HepG2 (cell line): ENCODE measurements at regions not wholly inside any gene's neighbourhood (a gene's known extent, or its start where the extent isn't known, plus 50 kb on each side); places are given as distances from the start of the nearest gene placed in this dataset.
A peak's percentile ranks its signal among the peaks of the same experiment; 100 is the strongest.

Source experiments
- BCLAF1 ChIP-seq: fragments of 450-650 bp; IDR thresholded peaks from 2 replicates; pipeline ENCODE4 v1.6.1; 2017; ENCODE audit warnings: mild to moderate bottlenecking
- GFI1 ChIP-seq: sonication (generic); formaldehyde crosslinking; IDR thresholded peaks from 2 replicates; pipeline ENCODE4 v1.5.0; 2020; ENCODE audit warnings: missing genetic modification reagents, mild to moderate bottlenecking, borderline replicate concordance
- GTF3A ChIP-seq: sonication (generic); formaldehyde crosslinking; conservative IDR thresholded peaks from 2 replicates; pipeline ENCODE4 v1.4.0; 2020; ENCODE audit warnings: mild to moderate bottlenecking, missing genetic modification reagents
- HCFC1 ChIP-seq: fragments of 150-350 bp; IDR thresholded peaks from 2 replicates; pipeline ENCODE4 v1.6.1; 2014; ENCODE audit warnings: low read depth, low read length
- HOMEZ ChIP-seq: IDR thresholded peaks from 2 replicates; pipeline ENCODE4 v1.6.1; 2016; ENCODE audit warnings: low read depth
- HOXA7 ChIP-seq: sonication (generic); formaldehyde crosslinking; IDR thresholded peaks from 2 replicates; pipeline ENCODE4 v1.8.1; 2022; ENCODE audit warnings: mild to moderate bottlenecking, missing genetic modification reagents, moderate library complexity
- MAF1 ChIP-seq: sonication (generic); formaldehyde crosslinking; IDR thresholded peaks from 2 replicates; pipeline ENCODE4 v1.5.0; 2020; ENCODE audit warnings: missing genetic modification reagents, borderline replicate concordance
- MTA3 ChIP-seq: sonication (generic); formaldehyde crosslinking; IDR thresholded peaks from 2 replicates; pipeline ENCODE4 v1.4.0; 2020; ENCODE audit warnings: missing genetic modification reagents
- NCOA5 ChIP-seq: sonication (generic); formaldehyde crosslinking; IDR thresholded peaks from 2 replicates; pipeline ENCODE4 v1.4.0; 2020; ENCODE audit warnings: missing genetic modification reagents
- PPARG ChIP-seq: conservative IDR thresholded peaks from 2 replicates; pipeline ENCODE4 v1.6.1; 2016; ENCODE audit warnings: missing biosample characterization, missing genetic modification reagents
- RELA ChIP-seq: sonication (generic); formaldehyde crosslinking; IDR thresholded peaks from 2 replicates; pipeline ENCODE4 v1.4.0; 2020; ENCODE audit warnings: missing genetic modification reagents
- REPIN1 ChIP-seq: sonication (generic); formaldehyde crosslinking; IDR thresholded peaks from 2 replicates; pipeline ENCODE4 v1.8.0; 2022; ENCODE audit warnings: missing genetic modification reagents, low read depth, mild to moderate bottlenecking, borderline replicate concordance
- SALL1 ChIP-seq: sonication (generic); formaldehyde crosslinking; IDR thresholded peaks from 2 replicates; pipeline ENCODE4 v1.8.0; 2022; ENCODE audit warnings: mild to moderate bottlenecking, missing genetic modification reagents
- SOX6 ChIP-seq, 2 experiments: fragments of 450-650 bp in 1 of 2; sonication (generic) in 1 of 2; formaldehyde crosslinking in 1 of 2; IDR thresholded peaks; 2 replicates each; pipeline versions ENCODE4 v1.4.0 to v1.6.1; 2017 to 2020; ENCODE audit warnings: antibody characterized with exemption in 1 of 2, mild to moderate bottlenecking in 1 of 2, missing genetic modification reagents in 1 of 2
- SRSF1 ChIP-seq: fragments of 200-400 bp; formaldehyde crosslinking; optimal IDR thresholded peaks from 2 replicates; pipeline ENCODE3; 2017; ENCODE audit warnings: mild to moderate bottlenecking, low read depth, low read length, moderate library complexity
- TEAD3 ChIP-seq: optimal IDR thresholded peaks from 2 replicates; pipeline ENCODE3; 2016; ENCODE audit warnings: borderline replicate concordance
- TERF1 ChIP-seq: sonication (generic); formaldehyde crosslinking; IDR thresholded peaks from 2 replicates; pipeline ENCODE4 v1.8.0; 2022; ENCODE audit warnings: mild to moderate bottlenecking, missing genetic modification reagents, moderate library complexity
- TRIM24 ChIP-seq: sonication (generic); formaldehyde crosslinking; IDR thresholded peaks from 2 replicates; pipeline ENCODE4 v1.8.0; 2022; ENCODE audit warnings: mild to moderate bottlenecking, missing genetic modification reagents
- WIZ ChIP-seq: sonication (generic); formaldehyde crosslinking; IDR thresholded peaks from 2 replicates; pipeline ENCODE4 v1.5.1; 2020; ENCODE audit warnings: mild to moderate bottlenecking, missing genetic modification reagents
- ZNF251 ChIP-seq: sonication (generic); formaldehyde crosslinking; IDR thresholded peaks from 2 replicates; pipeline ENCODE4 v1.9.0; 2021; ENCODE audit warnings: mild to moderate bottlenecking, missing genetic modification reagents
- ZNF639 ChIP-seq: conservative IDR thresholded peaks from 2 replicates; pipeline ENCODE4 v1.6.1; 2018; ENCODE audit warnings: missing genetic modification reagents
- ZNF841 ChIP-seq: sonication (generic); formaldehyde crosslinking; IDR thresholded peaks from 2 replicates; pipeline ENCODE4 v1.8.1; 2023; ENCODE audit warnings: missing genetic modification reagents, borderline replicate concordance
- ZSCAN5A ChIP-seq: sonication (generic); formaldehyde crosslinking; IDR thresholded peaks from 2 replicates; pipeline ENCODE4 v1.8.0; 2022; ENCODE audit warnings: mild to moderate bottlenecking, missing genetic modification reagents, borderline replicate concordance

GRCh38 chr4:26252349-26253025 is 68.3 kb upstream of the RBPJ start (continued):
- no peak for TF ChIP-seq ZNF639 (CRISPR knock-in tag)
- TF ChIP-seq RELA: no peak
- no peak for TF ChIP-seq BCLAF1
- TF ChIP-seq MTA3 (CRISPR knock-in tag): no peak
- no peak for TF ChIP-seq HOMEZ (CRISPR knock-in tag)
- TF ChIP-seq SOX6 (IDR thresholded peaks at IDR 0.05): no peak
- peak; percentile 52 for TF ChIP-seq SOX6 (CRISPR knock-in tag; IDR thresholded peaks at IDR 0.05)
- TF ChIP-seq HCFC1: no peak
- peak; percentile 58 for TF ChIP-seq SALL1 (CRISPR knock-in tag)
- TF ChIP-seq GTF3A (CRISPR knock-in tag): no peak
- TF ChIP-seq GFI1 (CRISPR knock-in tag): peak; percentile 67; the same call in 1 of the 2 replicates
- no peak for TF ChIP-seq SRSF1
- no peak for TF ChIP-seq ZSCAN5A (CRISPR knock-in tag)
- no peak for TF ChIP-seq WIZ (CRISPR knock-in tag)
- no peak for TF ChIP-seq ZNF841 (CRISPR knock-in tag)
- TF ChIP-seq NCOA5 (CRISPR knock-in tag): no peak
- 0 out of 2 replicates have a peak, but pooled peaks have one; percentile 28 for TF ChIP-seq PPARG
- TF ChIP-seq TRIM24: no peak
- no peak for TF ChIP-seq TERF1 (CRISPR knock-in tag)
- no peak for TF ChIP-seq REPIN1 (CRISPR knock-in tag)
- peak; percentile 94 for TF ChIP-seq TEAD3 (CRISPR knock-in tag)
- no peak for TF ChIP-seq MAF1 (CRISPR knock-in tag)
- TF ChIP-seq ZNF251 (CRISPR knock-in tag): no peak
- TF ChIP-seq HOXA7: no peak
